ENCODE measurements at regions not wholly inside any gene's neighbourhood (a gene's known extent, or its start where the extent isn't known, plus 50 kb on each side); places are given as distances from the start of the nearest gene placed in this dataset.

DNA sequence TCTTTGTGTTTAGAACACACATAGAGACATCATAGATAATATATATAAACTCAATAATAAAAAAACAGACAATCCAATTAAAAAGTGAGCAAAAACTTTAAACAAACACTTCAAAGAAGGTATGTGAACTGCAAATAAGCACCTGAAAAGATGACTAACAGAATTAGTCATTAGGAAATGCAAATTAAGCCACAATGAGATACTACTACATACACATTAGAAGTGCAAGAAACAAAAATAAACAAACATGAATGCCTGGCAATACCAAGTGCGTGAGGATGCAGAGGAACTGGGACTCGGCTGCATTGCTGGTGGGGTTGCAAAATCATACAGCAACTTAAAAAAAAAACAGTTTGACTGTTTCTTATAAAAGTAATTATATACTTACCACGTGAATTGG is 799.0 kb downstream of the KCNJ2 start:
- TF ChIP-seq, protein P1, sequence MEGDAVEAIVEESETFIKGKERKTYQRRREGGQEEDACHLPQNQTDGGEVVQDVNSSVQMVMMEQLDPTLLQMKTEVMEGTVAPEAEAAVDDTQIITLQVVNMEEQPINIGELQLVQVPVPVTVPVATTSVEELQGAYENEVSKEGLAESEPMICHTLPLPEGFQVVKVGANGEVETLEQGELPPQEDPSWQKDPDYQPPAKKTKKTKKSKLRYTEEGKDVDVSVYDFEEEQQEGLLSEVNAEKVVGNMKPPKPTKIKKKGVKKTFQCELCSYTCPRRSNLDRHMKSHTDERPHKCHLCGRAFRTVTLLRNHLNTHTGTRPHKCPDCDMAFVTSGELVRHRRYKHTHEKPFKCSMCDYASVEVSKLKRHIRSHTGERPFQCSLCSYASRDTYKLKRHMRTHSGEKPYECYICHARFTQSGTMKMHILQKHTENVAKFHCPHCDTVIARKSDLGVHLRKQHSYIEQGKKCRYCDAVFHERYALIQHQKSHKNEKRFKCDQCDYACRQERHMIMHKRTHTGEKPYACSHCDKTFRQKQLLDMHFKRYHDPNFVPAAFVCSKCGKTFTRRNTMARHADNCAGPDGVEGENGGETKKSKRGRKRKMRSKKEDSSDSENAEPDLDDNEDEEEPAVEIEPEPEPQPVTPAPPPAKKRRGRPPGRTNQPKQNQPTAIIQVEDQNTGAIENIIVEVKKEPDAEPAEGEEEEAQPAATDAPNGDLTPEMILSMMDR (IDR thresholded peaks at IDR 0.05), result no peak
- TF ChIP-seq POLR2A (IDR thresholded peaks at IDR 0.05), result no peak

Data from ovary (tissue), 3 donors.